Cardiac septum (tissue), 1 donor: ENCODE measurements at regions not wholly inside any gene's neighbourhood (a gene's known extent, or its start where the extent isn't known, plus 50 kb on each side); places are given as distances from the start of the nearest gene placed in this dataset.
"Not testable (repeated sequence)": the region's sequence is repeated elsewhere in the genome, so short reads cannot be mapped to it uniquely, and the experiment has no call there.

ENCODE experiments used
- DNase-seq: peaks from one replicate; pipeline ENCODE4 v3.0.0-alpha.2; 2020; ENCODE audit warnings: low spot score
- intact Hi-C: fragments of 100-400 bp; cut with DNase I; formaldehyde crosslinking; loops from one replicate; pipeline ENCODE4 v1.14.0; 2022
- donor health status: DM: no; HTN: no; CAD: no.

DNA sequence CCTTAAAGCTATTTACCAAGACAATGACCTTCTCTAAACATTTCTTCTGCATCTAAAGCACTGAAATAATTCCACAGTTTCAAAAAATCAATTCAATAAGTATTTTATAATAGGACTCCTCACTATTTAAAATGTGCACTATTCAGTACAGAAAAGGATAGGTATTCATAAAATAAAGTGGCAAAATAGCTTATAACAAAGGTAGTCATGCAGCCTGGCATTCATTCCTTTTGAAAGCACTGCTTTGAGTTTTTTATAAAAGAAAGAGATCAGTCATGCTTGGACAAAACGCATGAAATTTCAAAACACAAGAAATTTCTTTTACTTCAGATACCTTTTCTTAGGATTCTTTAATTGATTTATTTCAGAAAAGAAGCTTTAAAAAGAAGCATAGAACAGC, 689.7 kb upstream of the PHF14 start:
- intact Hi-C loops: no loop called here

DNA sequence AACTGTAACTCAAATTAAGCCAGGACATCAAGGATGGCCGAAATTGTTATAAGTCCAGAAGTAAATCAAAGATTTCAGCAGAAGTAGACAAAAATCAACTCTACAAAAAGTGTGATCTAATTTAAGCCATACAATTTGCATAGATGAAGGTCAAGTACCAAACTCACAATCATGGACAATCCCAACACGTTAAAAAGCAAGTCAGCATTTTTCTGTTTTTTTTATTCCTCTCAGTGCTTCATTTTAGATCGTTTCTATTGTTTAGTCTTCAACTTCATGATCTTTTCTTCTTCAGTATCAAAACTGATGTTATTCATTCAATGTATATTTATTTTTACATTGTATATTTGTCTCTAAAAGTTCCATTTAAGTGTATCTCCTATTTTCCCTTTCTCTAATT, 674.3 kb upstream of the PHF14 start:
- DNase-seq: no peak
- intact Hi-C loops: no loop called here

More for the DNA sequence above, 689.7 kb upstream of the PHF14 start:
- no peak for DNase-seq

DNA sequence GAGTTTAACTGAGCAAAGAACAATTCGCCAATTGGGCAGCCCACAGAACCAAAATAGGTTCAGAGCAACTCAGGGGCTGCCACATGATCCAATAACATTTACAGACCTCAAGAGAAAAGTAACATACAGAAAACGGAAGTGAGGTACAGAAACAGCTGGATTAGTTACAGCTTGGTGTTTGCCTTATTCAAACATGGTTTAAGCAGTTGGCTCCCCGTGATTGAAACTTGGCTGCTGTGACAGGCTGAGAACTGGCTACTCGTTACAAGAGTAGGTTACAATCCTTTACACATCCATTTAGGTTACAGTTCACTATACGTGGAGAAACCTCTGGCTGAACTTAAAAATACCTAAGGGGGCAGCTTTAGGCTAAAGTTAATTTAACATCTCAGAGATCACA, 673.1 kb upstream of the PHF14 start:
- intact Hi-C loops: no loop called here

DNA sequence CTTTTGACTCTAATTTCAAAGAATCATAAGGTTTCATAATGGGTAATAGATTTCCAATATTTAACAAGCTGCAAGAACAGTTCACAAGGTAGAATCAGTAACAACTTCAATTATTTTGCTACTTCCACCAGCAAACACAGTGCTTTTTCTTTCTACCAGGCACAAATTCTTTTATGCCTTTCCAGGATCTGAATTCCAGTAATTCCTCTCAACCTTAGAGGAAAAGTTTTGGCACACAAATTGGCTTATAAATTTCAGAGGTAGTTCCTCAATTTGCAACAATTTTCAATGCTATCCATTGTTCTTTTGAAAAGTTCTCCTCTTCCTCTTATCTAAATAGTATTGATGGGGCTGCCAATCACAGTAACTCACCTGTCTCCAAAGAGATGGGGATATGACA, 665.4 kb upstream of the PHF14 start:
- intact Hi-C loops: no loop called here
- DNase-seq: no peak

More for the DNA sequence above, 673.1 kb upstream of the PHF14 start:
- DNase-seq: no peak

DNA sequence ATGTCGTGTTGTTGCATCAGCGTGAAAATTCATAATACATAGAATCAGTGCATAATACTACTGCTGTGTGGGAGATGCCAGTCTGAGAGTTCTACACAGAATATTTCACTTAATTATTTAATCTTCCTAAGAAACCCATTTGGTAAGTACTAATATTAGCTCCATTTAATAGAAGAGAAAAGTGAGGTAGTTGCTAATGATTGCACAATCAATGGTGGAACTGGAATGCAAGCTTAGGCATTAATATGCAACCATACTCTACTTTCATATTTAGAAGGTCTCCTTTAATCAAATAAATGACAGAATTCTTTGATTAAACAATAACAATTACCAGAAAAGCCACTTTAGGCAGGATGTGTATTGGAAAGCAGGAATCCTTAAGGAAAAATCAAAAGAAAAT, 660.7 kb upstream of the PHF14 start:
- no peak for DNase-seq
- intact Hi-C loops: no loop called here

DNA sequence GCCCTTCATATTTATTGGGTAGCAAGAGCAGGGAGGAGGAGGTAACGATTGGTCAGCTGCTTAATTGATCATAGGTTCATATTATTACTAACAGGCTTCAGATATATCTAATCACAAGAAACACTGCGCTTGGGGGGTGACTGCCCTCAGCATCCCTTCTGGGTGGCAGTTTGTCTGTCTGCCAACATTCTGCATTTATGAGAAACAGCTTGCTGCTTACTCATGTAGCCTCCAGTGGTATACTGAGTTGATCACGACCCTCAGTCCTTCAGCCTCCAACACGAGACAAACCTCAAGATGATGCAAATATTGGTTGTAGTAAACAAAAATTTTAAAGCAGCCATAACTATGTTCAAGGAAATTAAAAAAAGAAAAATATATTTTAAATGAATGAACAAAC, 657.8 kb upstream of the PHF14 start:
- intact Hi-C loops: no loop called here
- DNase-seq: no peak

DNA sequence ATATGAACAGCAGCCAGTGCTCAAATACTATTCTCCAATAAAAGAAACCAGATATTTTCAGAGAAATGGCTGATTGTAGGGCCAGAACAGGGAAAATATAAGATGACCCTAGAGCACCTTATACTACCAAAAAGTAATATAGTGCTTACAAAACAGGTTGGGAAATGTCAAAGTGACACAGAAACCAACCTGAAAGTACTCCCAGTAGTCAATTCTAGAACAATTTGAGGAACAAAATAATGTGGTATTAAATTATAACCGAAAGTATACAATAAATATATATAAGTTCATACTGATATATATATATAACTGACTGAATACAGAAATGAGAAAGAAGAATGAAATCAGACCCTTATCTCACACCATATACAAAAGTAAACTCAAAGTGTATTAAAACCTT, 657.2 kb upstream of the PHF14 start:
- DNase-seq: no peak
- intact Hi-C loops: no loop called here

DNA sequence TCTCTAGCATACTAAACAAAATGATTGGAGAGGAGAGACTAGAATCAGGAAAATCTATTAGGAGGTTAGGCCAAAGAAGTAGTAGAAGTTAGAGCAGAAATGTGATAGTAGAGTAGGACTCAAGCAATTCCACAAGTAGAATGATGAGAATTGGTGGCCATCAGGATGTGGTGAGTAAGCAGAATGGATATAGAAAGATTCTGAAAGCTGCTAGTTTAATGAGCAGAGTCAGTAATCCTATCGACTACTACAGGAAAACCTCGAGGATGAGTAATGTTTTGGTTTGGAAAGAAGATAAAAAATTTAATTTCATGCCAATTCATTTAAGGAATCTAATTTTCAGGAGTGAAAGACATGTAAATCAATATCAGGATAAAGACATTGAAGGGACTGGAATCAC, 648.3 kb upstream of the PHF14 start:
- intact Hi-C loops: no loop called here
- no peak for DNase-seq

DNA sequence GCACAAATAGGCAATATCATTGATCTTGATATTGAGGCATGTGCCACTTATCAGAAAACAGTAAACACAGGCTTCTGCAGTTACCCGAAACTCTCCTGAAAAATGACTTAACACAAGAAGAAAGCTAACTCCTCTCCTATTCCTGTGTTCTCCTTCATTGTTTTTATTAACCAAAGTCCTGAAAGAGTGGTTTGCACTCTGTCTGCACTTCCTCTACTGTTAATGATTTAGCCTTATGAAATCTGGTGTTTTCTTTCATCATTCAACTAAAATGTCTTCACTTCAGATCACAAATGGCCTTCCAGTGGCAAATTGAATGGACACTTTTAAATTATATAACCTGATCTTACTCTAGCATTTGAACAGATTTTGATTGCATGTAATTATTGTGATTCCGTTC, 630.6 kb upstream of the PHF14 start:
- no peak for DNase-seq
- intact Hi-C loops: no loop called here

DNA sequence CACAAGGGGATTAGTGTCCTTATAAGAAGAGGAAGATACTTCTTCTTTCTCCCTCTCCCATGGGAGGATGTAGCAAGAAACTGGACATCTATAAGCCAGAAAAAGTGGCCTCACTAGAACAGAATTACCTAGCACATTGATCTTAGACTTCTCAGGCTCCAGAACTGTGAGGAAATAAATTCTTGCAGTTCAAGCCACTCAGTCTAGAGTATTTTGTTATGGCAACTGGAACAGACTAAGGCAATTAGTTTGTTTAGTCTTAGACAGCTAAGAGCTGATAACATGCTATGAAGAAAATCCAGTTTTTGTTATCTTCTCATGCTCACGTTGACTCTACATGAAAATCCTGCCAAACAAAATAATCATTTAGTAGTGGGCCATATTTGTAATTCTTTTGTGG, 627.6 kb upstream of the PHF14 start:
- no peak for DNase-seq
- intact Hi-C loops: no loop called here

DNA sequence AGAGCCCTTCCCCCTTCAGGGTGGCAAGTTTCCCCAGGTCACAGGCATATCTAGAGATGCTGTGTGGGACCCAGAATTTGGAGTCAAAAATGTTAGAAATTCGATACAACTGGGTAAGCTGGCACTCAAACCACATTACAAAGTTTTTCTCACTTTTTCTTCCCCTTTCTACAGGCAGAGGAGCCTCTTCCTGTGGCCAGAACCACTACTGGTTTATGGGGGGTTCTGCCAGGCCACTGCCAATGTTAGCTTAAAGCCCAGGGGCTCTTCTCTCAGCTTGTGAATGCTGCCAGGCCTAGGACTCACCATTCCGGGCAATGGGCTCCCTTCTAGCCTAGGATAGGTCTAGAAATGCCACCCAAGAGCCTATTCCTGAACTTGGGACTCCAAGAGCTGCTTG, 617.9 kb upstream of the PHF14 start:
- DNase-seq: no peak
- intact Hi-C loops: no loop called here

DNA sequence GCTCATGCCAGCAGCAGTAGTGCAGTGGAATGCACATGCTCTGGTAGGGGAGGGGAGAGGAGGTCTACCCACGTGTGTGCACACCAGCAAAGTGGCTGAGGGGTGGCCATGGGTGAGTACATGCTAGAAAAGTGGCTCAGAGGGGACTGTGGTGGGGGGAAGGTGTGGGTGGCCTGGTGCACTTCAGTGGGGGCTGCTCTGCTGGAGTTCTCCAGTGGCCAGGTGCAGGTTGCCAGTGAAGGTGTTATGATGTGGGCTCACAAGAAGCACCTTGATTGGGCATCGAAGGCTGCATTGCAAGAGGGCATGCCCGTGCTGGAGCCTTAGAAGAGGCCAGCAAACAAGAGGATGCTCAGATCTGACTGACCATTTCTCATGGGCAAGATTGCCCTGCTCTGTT, 613.6 kb upstream of the PHF14 start:
- intact Hi-C loops: no loop called here
- no peak for DNase-seq

DNA sequence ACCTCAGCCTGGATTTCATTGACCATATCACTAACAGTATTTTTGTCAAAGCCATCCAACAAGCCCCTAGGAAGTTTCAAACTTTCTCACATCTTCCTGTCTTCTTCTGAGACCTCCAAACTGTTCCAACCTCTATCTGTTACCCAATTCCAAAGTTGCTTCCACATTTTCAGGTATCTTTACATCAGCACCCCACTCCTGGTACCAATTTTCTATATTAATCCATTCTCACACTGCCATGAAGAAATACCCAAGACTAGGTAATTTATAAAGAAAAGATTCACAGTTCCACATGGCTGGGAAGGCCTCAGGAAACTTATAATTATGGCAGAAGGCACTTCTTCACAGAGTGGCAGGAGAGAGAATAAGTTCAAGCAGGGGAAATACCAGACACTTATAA, 571.9 kb upstream of the PHF14 start:
- no peak for DNase-seq
- intact Hi-C loops: no loop called here

DNA sequence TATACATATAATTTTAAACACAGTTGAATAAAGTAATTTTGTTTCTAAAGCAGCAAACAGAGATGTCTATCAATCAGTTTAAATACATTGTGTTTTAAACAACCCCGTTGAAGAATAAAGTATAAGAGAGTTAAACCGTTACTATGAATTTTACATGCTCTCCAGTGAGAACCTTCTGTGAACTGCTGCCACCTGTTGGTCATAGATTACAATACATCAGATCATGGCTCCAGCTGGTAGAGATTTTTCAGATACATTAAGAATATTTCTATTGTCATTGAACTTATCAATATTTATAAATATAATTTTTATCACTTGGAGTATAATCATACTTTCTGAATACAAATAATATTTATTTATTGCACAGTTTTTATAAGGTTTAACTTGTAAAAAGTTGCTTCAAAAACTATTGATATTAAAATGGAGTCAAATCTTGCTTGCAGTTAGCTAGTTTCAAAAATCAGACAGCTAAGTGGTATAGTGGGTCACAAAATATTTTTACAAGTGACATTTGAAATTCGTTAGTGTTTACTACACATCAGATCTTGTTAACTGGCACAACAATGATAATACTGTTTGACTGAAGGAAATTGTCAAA, 561.2 kb upstream of the PHF14 start:
- intact Hi-C loops: no loop called here
- DNase-seq: no peak

DNA sequence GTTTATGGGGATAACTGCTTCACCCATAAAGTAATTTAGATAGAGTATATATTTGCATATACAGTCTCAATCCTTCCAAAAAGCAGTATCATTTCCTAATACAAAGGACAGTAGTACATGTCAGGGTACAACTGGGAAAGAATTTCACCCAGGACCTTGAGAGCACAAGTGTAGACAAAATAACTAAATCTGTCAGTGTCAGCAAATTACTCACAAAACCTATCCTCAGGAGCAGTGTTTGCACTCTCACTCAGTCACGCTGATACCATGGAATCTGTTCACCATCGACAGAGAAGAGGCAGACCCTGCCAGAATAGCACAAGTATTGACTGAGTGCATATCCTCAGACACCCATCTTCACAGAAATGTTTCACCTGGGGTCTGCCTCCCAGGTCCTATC, 554.7 kb upstream of the PHF14 start:
- intact Hi-C loops: no loop called here
- no peak for DNase-seq

DNA sequence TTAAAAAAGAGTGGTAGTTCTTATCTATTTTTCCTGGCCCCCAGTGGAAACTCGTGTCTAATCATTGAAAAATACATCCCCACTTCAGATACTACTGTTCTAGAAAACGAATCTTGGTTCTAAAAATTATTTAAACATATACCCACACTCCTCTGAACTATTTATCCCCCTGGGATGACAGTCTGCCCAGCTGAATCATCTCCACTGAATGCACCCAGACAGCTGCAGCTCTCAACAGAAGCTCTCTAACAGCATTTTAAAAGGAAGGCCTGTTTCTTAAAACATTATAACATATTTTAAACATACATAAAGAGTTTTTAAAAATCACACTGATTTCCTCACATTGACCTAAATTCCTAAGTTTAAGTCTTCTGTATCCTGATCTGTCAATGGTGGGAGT, 544.6 kb upstream of the PHF14 start:
- no peak for DNase-seq
- intact Hi-C loops: no loop called here

DNA sequence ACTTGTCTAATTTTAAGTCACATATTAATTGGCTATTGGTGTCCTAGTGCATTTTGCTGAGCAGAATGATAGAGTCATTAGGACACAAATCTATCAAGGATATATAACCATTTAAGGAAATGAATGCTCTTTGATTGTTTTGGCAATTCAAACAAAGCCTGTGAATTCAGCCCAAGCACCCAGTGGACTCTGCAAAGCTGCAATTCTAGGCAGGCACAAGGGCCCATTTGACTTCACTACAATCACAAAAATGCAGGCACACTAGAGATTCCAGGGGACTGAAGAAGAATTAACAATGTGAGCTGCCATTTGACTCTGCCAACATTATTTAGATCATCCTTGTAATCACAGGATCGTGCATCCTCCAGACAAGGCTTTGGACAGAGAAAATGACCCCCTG, 544.2 kb upstream of the PHF14 start:
- intact Hi-C loops: no loop called here
- no peak for DNase-seq

DNA sequence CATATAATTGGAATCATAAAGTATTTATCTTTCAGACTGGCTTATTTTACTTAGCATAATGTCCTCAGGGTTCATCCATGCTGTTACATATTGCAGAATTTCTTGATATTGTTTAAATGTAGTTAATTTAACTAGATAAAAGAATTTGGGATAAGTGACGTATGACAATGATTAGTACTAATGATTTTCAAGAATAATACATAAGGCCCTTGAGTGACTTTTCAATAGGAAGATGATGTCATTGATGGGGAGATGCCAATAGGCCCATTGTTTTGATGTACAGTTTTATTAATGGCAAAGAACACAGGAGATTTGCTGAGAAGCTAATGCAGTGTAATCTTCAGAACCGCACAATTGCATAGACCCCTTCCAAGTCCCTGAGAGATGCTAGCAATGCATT, 537.4 kb upstream of the PHF14 start:
- intact Hi-C loops: no loop called here
- DNase-seq: no peak

DNA sequence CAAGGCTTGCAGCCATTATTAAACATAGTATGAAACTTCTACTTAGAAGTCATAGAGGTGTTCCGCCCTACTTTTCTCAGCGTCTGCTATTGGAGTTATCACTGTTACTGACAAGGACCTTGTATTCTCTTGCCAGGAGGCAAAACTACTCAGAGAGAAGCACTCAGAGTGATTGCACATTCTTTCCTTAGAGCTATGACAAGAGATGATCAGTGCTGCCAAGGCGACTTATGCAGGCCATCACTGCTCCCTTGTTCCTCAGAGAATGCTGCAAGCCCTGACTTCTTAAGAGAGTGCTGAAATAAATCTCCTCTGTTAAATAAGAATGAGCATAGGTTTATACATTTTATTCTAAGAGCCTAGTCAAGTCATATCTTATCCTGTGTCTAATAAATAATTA, 534.6 kb upstream of the PHF14 start:
- intact Hi-C loops: no loop called here
- no peak for DNase-seq

DNA sequence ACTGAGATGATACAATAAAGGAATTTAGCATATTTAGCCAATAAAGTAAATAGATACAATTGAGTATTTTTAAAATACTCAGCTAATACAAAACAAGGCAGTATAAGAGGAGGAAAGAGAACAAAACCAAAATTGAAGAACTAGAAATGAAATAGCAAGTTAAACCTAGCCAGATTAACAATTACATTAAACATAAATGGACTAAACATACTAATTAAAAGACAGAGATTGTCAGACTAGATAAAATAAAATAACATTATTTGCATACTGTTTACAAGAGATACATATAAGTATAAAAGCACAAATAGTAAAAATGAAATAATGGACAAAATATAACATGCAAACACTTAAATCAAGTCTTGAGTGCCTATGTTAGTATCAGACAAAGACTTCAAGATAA, 517.7 kb upstream of the PHF14 start:
- DNase-seq: no peak
- intact Hi-C loops: no loop called here

DNA sequence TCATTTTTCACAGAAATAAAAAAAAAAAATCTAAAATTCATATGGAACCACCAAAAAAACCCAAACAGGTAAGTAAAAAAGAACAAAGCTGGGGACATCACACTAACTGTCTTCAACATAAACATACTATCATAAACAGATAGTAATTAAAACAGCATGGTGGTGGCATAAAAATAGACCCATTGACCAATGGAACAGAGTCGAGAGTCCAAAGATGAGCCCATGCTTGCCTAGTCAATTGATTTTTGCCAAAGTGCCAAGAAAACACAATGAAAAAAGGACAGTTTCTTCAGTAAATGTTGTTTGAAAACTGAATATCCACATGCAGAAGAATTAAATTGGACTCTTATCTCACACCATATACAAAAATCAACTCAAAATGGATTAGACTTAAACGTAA, 513.2 kb upstream of the PHF14 start:
- intact Hi-C loops: no loop called here
- no peak for DNase-seq

DNA sequence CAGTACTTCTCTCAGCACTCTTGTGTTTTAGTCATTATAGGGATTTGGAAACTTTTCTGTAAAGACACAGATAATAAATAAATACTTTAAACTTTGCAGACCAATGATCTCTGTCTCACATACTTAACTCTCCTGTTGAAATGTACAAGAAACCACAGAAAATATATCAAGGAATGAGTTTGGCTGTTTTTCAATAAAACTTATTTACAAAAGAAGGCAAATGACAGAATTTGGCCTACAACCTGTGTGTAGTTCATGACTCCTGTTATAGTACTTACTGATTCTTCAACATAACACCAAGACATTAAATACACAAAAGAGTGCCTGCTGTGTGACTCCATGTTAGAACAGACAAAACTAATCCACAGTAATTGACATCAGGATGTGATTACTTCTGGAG, 510.0 kb upstream of the PHF14 start:
- intact Hi-C loops: no loop called here
- DNase-seq: no peak

DNA sequence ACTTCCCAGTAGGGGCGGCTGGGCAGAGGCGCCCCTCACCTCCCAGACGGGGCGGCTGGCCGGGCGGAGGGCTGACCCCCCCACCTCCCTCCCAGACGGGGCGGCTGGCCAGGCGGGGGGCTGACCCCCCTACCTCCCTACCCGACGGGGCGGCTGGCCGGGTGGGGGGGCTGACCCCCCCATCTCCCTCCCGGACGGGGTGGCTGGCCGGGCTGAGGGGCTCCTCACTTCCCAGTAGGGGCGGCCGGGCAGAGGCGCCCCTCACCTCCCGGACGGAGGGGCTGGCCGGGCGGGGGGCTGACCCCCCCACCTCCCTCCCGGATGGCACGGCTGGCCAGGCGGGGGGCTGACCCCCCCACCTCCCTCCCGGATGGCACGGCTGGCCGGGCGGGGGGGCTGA, 508.1 kb upstream of the PHF14 start:
- intact Hi-C loops, DNase-seq: not testable (repeated sequence)
